ENCODE measurements at regions not wholly inside any gene's neighbourhood (a gene's known extent, or its start where the extent isn't known, plus 50 kb on each side); places are given as distances from the start of the nearest gene placed in this dataset.

DNA sequence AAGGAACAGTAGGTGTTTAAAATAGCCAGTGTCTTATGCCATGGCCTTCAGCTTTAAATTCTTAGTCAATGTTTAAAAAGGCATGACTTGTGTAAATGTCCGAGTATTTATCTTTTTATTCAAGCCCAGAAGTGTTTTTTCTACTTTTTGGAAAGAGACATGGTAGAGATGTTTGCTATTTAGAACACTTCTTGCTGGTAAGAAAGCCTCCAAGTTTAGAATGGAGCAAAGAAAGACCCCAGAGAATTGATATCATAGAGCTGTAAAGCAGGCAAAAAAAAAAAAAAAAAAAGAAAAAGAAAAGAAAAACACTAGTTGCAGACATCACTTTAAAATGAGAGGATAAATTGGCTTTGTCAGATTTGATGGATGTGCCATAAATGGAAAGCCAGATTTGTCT, 375.1 kb downstream of the TMEM167A start:
- no peak for DNase-seq (ENCODE audit: low spot score)

DNA sequence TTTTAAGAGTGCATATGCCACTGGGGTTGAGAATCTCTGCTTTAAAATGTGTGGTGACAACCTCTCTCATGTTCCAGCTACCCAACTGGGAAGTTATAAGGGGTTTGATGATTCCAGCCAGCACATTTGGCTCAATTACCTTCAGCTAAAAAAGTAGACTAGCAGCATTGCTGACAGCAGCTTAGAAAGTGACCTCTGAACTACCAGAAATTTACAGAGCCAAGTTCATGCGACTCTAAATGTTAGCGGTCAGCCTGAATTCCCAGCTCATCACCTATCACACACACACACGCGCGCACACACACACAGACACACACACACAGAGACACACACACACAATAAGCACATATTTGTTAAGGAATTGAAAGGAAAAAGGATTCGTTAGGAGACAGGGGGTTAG, 377.5 kb downstream of the TMEM167A start:
- no peak for DNase-seq (ENCODE audit: low spot score)

DNA sequence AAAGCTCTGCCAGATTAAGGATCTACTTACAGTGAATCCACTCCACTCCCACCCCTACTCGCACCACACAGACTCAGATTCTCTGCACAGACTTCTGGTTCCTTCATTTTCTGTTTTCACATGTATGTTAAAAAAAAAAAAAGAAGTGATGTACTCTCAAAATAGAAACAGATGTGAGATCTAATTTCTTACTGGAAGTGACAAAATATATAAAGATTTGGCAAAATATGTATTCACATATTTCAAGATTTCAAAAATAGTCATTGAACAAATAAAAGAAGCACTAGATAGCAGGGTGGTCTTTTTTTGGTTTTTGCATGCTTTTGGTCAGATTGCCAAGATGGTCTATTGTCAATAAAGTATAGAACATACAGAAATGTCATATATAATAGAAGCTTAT, 379.2 kb downstream of the TMEM167A start:
- no peak for DNase-seq (ENCODE audit: low spot score)

DNA sequence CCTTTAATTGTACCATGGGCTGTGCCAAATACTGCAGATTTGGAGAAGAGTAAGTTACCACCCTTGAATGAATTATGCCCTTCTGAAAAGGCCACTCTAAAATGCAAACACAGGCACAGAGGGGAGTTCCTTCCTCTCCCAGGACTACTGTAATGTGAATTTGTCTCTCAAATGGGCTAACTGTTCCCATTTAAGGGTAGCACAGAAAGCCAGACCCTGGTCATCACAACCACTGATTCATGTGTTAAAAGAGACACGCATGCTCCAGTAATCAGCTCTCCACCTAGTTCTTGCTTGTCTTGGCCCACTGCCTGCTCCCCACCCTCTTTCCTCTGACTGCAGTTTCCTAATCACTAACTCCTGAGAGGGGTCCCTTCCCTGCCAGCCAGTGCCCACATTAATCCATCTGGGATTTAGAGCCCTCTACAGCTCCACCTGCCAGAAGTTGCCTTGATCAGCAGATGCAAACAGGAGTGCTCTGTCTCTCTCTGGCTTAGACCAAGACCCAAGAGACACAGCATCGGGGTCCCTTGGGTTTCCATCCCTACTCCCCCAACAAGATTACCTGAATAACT, 382.4 kb downstream of the TMEM167A start:
- no peak for DNase-seq (ENCODE audit: low spot score)

DNA sequence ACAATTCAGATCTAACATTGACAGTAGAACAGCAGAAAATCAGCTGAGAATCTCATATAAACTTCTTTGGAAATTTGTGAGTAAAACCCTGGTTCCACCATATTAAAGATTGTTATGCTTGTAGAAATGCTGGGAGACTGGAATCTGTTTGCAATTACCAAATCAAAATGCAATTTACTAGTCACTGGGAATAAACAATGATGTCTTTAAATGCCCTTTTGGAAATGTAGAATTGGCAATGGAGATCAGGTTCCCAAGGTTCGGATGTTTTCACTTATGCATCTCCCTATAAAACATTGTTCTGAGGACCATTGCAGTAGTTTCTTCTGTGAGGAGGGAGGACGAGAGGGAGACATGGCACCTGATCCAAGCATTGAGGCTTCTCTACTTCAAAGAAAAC, 384.4 kb downstream of the TMEM167A start:
- no peak for DNase-seq (ENCODE audit: low spot score)

DNA sequence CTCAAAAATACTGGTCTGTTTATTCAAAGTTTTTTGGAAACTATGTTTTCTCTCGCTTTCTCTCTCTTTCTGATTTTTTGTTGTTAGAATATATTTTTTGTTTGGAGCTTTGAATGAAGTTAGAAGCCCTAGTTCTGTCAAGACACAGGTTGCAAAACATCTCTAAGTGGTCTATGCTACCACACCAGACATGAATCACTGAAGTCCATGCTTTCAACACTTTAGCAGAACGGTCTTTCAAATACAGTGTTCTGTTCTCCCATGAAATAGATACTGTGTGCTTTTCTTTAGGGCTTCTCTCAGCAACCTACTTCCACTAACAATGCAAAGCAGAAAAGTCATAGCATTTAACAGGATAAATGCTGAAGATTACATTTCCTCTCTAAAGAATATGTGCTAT, 392.5 kb downstream of the TMEM167A start:
- DNase-seq (ENCODE audit: low spot score), result no peak

DNA sequence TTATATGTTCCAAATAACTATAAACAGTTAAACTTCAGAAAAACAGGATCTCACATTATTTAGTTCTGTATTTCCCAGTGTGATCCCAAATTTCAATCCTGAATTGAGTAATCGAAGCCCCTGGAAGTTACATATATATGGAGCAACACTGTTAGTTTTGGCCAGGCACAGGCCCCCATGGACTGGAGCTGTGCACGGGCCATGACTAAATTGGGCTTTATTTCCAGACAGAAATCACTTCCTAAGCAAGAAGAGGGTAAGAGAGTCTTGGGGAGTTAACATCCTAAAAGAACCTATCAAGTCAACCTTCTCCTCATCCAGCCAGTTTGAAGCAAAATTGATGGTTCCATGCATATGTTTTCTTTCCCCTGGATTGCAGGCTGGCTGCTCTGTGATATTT, 393.0 kb downstream of the TMEM167A start:
- DNase-seq (ENCODE audit: low spot score), result no peak

DNA sequence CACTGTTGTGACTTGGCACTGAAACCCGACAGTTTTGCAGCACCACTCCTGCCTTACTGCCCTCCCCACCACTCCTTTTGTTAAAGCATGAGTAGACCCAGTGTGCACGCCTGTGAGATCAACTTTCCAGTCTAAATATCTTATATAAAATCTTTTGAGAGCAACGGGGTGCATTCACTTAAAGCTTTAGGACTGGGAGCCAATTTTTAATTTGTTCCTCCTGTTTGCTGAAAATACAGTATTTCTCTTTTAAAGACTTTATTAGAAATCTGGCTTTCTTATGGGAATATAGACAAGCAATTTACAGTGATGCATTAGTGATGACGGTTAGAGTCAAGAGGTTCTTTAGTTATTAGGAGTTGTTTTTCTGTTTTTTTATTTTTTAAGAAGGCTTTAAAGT, 397.5 kb downstream of the TMEM167A start:
- no peak for DNase-seq (ENCODE audit: low spot score)

DNA sequence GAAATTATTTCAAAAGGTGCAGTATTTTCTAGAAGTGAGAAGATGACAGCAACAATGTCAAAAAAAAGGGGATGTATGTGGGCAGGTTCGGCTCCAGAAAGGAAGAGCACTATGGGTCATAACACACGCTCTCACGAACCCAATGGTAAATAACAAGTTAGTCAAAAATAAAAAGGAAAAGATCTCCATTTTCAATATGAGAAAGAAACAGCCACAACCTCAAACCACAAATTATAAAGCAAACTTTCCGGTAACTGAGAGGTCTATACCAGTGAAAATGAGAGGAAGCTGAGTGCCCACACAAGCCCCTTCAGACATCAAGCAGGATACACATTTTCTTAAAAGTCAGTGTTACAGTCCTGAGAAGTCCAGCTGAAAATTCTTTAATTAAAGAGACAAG, 398.5 kb upstream of the RPS23 start:
- no peak for DNase-seq (ENCODE audit: low spot score)

DNA sequence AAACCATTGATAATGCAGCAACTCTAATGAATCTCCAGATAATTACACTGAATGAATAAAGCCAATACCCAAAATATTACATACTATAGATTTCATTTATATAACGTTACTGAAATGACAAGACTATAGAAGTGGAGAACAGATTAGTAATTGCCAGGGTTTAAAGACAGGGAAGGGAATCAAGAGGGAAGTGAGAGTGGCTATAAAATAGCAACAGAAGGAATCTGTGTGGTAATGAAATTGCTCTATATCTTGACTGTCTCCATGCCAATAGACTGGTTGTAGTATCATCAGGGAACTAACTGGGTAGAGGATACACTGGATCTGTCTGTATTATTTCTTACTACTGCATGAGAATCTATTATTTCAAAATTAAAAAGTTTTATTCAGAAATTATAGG, 396.5 kb upstream of the RPS23 start:
- DNase-seq (ENCODE audit: low spot score), result no peak

DNA sequence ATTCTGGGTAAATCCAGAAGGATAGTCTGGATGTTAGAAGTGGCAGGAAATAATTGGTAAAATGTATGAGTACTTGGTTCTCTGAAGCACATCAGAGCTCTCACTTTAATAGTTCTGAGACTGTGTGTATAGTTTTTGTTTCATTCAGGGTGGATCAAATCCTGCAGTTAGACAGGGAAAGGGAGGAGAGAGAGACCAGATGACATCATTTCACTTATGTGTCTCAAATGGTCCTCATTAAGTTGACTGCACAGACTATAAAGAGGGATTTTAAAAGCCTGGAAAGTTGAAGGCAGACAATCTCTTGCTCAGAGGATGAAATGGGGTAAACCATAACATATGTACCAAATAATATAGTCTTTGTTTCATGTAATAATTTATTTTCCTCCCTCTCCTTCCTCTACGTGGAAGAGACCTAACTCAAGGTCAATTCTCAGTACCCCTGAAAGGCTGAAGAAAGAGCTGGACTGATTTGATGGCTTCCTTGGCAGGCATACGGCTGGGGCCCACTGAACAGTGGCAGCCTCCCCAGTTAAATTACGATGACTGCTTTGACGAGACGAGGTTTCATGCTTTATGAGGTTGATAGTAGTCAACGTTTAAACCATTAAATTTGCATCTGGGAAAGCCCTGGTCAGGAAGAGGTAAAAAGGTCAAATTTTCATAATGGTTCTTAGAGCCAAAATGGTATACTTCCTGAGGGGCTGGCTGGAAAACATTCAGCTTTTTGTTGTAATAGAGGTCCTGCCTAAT, 395.1 kb upstream of the RPS23 start:
- no peak for DNase-seq (ENCODE audit: low spot score)

DNA sequence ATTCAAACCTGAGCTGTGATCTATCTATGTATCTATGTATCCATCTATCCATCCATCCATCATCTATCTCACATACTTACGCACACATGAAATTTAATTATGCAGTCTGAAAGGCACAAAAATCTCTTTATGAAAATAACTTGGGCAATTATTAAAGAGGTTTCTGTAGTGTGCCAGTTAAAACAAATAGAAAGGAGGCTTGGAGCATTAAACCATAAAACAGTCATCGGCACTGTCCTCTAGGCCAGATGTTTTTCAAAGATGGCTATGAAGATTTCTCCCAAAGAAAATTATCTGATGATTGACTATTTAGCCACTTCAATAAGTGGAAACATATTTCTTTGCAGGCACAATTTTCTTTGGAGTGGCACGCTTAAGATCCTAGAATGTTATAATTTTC, 392.5 kb upstream of the RPS23 start:
- DNase-seq (ENCODE audit: low spot score), result no peak

DNA sequence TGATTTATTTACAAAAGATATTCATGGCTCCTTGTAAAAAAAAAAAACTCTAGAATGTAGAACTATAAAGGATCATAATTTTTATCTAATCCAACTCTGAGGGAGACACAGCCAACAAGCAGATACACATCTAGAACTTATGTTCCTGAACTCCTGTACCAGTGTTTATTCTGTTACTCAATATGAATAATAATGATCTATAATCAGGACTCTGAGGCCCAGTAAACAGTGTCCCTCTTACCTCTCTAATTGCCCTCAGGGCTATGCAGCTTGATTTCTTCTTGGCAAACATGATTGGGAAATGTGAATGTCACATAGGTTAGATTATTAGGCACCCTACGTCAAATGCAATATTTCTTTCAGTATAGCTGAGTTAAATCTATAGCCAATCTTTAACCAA, 391.6 kb upstream of the RPS23 start:
- no peak for DNase-seq (ENCODE audit: low spot score)

DNA sequence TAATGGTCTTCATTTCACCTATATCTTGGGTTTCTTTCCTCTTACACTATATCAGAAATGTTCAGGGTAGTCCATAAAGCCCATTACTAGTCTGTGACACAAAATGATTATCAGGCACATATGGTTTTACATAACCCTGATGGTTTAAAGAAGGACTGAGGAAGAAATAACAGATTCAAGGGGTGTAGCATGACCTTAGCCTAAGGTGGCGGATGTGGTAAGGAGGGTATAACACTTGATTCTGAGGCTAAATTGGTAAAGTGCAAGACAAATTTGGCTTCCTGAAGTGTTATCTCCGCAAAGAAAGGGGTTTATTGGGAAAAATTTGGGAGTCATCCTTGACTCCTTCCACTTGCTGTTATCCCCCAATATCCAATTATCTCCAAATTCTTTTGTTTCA, 388.2 kb upstream of the RPS23 start:
- DNase-seq (ENCODE audit: low spot score), result no peak

DNA sequence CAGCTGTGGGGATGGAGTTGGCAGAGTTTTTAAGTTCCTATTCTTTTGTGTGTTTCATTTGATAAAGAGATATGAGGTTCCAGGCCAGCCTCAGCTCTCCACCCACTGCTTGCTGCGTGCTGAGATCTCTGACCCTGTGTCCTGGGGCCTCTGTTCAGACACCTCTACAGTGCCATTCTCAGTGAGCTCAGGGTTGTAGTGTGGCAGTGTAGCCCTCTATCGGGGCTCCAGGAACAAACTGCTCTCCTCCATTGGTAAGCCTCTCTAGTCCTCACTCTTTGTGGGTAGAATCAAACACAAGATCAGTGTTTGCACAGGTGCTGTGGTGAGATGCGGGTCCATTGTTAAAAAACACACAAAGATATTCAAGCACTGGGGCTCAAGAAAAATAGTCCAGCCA, 386.6 kb upstream of the RPS23 start:
- no peak for DNase-seq (ENCODE audit: low spot score)

DNA sequence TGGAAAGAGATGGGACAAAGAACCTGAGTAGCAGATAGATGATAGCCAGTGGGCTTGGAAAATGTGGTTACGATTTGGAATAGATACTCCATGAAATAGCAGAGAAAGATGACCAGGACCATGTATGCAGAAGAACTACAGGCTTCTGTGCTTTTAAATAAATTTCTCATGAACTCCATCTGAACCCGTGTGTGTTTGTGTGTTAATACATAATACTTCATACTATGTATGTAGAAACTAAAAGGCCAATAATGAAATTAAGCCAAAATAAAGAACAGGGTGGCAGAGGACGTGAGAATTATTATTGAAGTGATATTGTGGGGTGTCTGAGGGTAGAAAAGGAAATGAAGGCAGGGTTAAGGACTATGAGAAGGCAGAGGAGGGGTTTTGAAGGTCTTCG, 385.1 kb upstream of the RPS23 start:
- DNase-seq (ENCODE audit: low spot score), result no peak

DNA sequence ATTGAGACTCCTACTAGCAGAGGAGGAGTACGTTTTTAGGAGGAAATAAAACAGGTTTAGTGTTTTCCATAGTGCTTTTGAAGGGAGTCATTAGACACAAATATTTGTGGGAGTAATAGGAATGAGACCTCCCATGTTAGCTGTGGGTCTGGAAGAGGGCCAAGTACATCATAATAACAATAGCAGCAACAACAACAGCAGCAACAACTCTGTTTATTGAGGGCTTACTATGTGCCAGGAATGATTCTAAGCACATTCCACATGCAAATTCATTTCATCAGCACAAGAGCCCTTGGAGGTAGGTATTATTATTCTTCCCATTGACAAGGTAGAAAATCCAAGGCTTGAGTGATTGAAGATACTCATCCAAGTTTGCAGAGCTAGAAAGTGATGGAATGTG, 384.2 kb upstream of the RPS23 start:
- no peak for DNase-seq (ENCODE audit: low spot score)

DNA sequence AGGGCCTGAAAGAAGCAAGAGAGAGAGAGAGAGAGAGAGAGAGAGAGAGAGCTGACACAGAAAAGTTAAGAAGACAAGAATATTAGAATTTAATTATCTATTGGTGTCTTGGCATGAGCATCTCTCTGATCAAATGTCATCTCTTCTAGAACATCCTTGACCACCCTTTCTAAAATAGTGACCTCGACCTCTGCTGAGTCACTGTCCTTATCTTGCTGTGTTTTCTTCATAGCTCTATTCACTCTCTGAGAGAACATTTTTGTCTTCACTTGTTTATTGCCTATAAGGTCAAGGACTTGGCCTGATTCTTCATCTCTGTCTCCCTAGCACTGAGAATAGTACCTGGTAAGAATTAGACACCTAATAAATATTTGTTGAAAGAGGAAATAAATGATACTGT, 383.8 kb upstream of the RPS23 start:
- no peak for DNase-seq (ENCODE audit: low spot score)

DNA sequence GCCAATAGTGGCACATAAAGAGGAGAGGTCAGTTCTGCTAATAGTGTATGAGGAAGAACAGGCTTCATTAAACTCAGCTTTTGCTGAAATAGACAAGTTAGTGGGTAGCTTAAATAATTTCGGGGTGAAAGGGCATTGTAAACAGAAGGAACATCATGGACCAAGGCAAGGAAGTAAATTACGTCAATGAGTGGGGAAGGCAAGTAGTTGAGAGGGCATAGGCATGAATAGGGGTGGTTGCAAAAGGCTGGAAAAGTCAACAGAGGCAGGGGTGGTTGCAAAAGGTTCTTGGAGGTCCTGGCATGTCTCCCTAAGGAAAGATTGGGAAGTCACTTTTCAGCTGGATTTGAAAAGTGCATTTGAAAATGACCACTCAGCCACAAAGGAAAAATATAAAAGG, 383.3 kb upstream of the RPS23 start:
- DNase-seq (ENCODE audit: low spot score), result no peak

DNA sequence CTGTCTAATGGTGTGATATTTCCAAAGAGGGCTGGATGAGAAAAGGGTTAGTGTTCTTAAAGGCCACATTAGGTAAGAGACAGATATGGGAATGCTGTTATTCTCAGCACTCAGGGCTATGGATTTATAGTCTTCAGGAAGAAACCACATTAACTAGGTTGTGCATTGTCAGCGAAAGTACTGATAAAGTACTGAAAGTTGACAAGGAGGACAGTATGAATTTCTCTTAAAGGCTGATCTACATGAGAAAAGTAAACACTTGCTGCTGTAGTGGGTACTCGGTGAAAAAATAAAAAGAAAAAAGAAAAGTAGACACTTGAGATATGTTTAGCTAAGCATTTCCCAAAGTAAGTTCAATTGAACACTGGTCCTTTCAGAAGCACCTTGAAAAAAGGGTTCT, 381.0 kb upstream of the RPS23 start:
- DNase-seq (ENCODE audit: low spot score), result no peak

DNA sequence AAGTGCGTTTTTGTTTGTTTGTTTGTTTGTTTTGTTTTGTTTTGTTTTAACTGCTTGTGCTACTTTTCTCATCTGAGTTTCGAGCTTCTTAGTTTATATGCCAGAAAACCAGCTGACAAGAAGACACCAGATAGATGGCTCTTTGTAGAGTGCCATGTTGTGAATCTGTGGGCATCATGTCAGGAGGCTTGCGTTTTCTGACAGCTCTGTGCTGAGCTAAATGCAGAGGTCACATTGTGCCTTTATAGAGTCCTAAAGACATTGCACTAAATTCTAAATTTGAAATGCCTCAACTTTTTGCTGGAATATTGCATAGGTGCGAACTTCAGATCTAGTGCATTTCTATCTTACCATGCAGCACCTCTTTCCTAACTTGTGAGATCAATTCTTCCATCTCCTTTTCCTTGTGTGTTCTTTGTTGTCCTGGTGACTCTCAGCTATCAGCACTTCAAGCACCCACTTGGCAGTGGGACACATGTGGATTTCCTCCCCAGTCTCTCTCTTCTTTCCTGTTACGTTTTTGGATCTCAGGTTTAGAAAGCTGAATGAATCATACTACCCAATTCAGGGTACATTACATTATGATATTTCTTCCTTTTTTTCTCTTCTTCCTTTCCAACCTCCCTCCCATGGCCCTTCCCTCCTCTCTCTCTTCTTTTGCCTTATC, 379.0 kb upstream of the RPS23 start:
- DNase-seq (ENCODE audit: low spot score), result no peak

DNA sequence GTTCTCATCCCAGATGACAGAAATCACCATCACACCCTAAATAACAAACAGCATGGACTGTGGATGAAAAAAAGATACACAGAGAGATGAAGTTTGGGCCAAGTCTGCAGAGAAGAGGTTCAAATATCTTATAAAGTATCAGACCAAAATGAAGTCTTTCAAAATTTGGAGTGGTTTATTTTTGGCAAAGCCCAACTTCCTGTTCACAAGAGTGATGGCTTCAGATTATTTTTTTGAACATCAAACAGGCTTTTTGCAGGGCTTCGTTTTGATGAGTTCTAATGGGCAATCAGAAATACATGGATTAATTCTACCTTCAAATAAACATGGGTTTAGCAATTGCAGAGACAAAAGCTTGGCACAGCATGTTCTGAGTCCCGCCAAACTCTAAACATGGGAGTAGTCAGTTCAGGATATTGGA, 378.2 kb upstream of the RPS23 start:
- no peak for DNase-seq (ENCODE audit: low spot score)

DNA sequence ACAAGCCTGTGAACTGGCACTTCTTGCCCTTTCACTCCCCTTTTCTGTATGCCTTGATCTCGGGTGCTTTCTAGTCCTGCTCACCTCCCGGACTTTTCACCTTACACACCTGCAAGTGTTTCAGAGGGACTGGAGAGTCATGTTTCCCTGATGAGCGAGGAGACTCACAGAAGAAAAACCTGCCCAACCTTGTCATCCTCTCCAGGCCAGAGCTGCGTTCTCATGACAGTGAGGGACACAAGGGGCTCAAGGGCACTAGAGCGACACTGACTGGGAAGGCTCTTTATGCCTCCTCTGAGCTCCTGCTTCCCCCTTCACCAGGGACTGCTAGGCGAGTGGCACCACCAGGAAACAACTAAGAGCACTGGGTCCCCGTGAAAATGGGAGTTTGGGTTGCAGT, 376.9 kb upstream of the RPS23 start:
- DNase-seq (ENCODE audit: low spot score), result no peak

DNA sequence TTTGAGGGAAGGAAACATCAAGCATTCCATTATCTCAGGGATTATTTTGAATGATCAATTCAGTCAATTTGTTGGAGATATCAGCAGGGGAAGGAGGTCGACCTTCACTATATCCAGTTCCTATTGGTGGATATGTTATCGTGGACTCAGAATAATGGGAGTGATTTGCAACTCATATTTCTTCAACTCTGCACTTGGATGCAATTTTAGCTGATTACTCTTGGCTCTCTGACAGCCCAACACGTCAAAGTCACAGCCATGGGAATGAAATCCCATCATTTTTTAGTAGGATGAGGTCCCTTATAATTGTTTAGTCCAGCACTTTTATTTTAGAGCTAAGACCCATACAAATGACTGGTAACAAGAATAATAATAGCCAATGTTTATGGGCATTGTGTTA, 371.8 kb upstream of the RPS23 start:
- no peak for DNase-seq (ENCODE audit: low spot score)
